Transverse colon (tissue), 4 donors: ENCODE measurements at regions not wholly inside any gene's neighbourhood (a gene's known extent, or its start where the extent isn't known, plus 50 kb on each side); places are given as distances from the start of the nearest gene placed in this dataset.

Source experiments
- DNase-seq: peaks from one replicate; pipeline ENCODE4 v3.0.0-alpha.2; 2019
- H3K27ac ChIP-seq, 4 donors: fragments of 200-600 bp; sonication (generic); 2 replicates each; pipeline ENCODE4 v1.5.1; 2016 to 2018; ENCODE audit warnings: inconsistent platforms in 4 of 4
- H3K27me3 ChIP-seq: fragments of 200-600 bp; sonication (generic); 2 replicates; pipeline ENCODE4 v1.5.1; 2017; ENCODE audit warnings: inconsistent platforms
- H3K36me3 ChIP-seq, 4 donors: fragments of 200-600 bp; sonication (generic); 2 replicates each; pipeline ENCODE4 v1.5.1; 2017 to 2019; ENCODE audit warnings: inconsistent platforms in 4 of 4
- H3K4me1 ChIP-seq, 4 donors: fragments of 200-600 bp; sonication (generic); 2 replicates each; pipeline ENCODE4 v1.5.1; 2017 to 2020; ENCODE audit warnings: inconsistent platforms in 4 of 4
- H3K4me3 ChIP-seq, 4 donors: fragments of 200-600 bp; sonication (generic); 1 replicate in 1 of 4; 2 replicates in 3 of 4; pipeline versions ENCODE4 v1.5.1 to v1.6.1; 2017 to 2019; ENCODE audit warnings: inconsistent platforms in 4 of 4
- H3K9me3 ChIP-seq, 2 donors: fragments of 200-600 bp; sonication (generic); 2 replicates each; pipeline ENCODE4 v1.5.1; 2017 to 2019; ENCODE audit warnings: inconsistent platforms in 2 of 2
- EP300 ChIP-seq: sonication (generic); formaldehyde crosslinking; IDR thresholded peaks from one replicate; pipeline ENCODE4 v1.6.1; 2017; ENCODE audit warnings: antibody characterized with exemption, low read depth
- POLR2A ChIP-seq: fragments of 450-650 bp; IDR thresholded peaks from one replicate; pipeline ENCODE4 v1.6.1; 2016; ENCODE audit warnings: antibody characterized with exemption, mild to moderate bottlenecking, moderate library complexity
- POLR2AphosphoS5 ChIP-seq, 3 donors: sonication (generic); formaldehyde crosslinking; IDR thresholded peaks; one replicate each; pipeline ENCODE4 v1.6.1; 2016; ENCODE audit warnings: antibody characterized with exemption in 3 of 3
- WGBS, 2 donors: methylation state at CpG; one replicate each; pipeline ENCODE4 v1.1.5; 2018; ENCODE audit warnings: low coverage in 1 of 2; 5-methylcytosine and 5-hydroxymethylcytosine counted together
- in situ Hi-C, 4 donors: fragments of 200-750 bp; cut with MboI; loops; one replicate each; pipeline versions ENCODE4 v1.15.0 to v1.15.1; 2017; ENCODE audit warnings: low sequenced_read_pairs in 3 of 4, low pct_ligation_motif_present in 1 of 4, low pct_unique_long_range_greater_than_20kb in 1 of 4
- intact Hi-C: fragments of 100-400 bp; cut with DNase I; formaldehyde crosslinking; loops from one replicate; pipeline ENCODE4 v1.15.1; 2023; ENCODE audit warnings: low total_unique reads
- TF ChIP-seq, protein P1 (sequence below), 5 experiments: fragments of 200-600 bp in 3 of 5; fragments of 450-650 bp in 2 of 5; sonication (generic) in 3 of 5; IDR thresholded peaks; 1 replicate in 2 of 5; 2 replicates in 3 of 5; pipeline ENCODE4 v1.5.1; 2016 to 2017; ENCODE audit warnings: antibody characterized with exemption in 5 of 5, inconsistent platforms in 3 of 5, mild to moderate bottlenecking in 2 of 5, moderate library complexity in 1 of 5

DNA sequence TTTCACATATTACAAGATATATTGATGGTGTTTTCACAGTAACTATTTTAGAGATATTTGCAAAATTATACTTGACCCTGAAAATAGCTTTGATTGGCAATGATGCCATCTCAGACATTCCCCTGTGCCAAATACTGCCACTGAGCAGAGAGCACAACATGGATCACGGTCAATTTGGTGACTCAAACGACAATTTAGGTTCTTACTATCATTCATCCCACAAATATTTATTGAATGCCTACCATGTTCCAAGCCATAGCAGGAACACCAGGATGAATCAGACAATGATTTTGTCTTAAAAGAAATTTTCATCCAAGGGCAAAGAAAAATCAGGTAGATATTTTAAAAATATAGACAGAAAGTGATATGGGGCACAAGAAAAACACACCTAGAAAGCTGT, 153.2 kb upstream of the ADO start:
- no peak overlapping the region for H3K4me3 ChIP-seq
- H3K27me3 ChIP-seq = no peaks in the 10 kb centered on the region
- no peaks in the 10 kb centered on the region for H3K4me1 ChIP-seq
- WGBS, 2 donors = 57 to 86% methylated on average over 2 of the region's 2 CpGs
- H3K9me3 ChIP-seq = no peaks in the 10 kb centered on the region
- DNase-seq = no peak
- intact Hi-C loops = no loop called here
- no peaks in the 10 kb centered on the region for H3K36me3 ChIP-seq
- in situ Hi-C loops = no loop called here
- H3K27ac ChIP-seq = no peak overlapping the region
- TF ChIP-seq EP300 (no peak), POLR2A (no peak), POLR2AphosphoS5 (IDR thresholded peaks at IDR 0.05) (no peak)
- TF ChIP-seq, protein P1, sequence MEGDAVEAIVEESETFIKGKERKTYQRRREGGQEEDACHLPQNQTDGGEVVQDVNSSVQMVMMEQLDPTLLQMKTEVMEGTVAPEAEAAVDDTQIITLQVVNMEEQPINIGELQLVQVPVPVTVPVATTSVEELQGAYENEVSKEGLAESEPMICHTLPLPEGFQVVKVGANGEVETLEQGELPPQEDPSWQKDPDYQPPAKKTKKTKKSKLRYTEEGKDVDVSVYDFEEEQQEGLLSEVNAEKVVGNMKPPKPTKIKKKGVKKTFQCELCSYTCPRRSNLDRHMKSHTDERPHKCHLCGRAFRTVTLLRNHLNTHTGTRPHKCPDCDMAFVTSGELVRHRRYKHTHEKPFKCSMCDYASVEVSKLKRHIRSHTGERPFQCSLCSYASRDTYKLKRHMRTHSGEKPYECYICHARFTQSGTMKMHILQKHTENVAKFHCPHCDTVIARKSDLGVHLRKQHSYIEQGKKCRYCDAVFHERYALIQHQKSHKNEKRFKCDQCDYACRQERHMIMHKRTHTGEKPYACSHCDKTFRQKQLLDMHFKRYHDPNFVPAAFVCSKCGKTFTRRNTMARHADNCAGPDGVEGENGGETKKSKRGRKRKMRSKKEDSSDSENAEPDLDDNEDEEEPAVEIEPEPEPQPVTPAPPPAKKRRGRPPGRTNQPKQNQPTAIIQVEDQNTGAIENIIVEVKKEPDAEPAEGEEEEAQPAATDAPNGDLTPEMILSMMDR (IDR thresholded peaks at IDR 0.05) = no peak

DNA sequence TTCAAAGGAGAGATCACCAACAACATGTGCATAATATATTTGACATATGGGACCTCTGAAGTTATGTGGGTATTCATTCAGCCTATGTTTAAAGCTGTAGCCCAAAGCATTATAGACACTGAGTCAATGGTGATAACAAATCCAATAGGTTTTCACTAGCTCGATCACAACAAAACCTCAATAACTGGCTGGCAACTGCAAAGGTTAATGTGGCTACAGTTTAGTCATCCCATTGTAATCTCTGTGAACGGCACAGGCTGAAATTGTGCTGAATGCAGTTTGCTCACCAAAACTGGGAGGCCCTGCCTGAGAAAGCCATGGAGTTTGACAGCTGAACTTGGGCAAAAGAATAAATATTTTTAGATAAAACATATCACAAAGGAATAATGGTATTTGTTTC, 152.4 kb upstream of the ADO start:
- Histone ChIP-seq H3K36me3 (no peaks in the 10 kb centered on the region), H3K27ac (no peak overlapping the region), H3K4me3 (no peak overlapping the region), H3K9me3 (no peaks in the 10 kb centered on the region), H3K27me3 (no peaks in the 10 kb centered on the region), H3K4me1 (no peaks in the 10 kb centered on the region)
- intact Hi-C loops = no loop called here
- 70% methylated on average over 2 of the region's 2 CpGs; no CpG with 5 or more reads in 1 of the 2 donors for WGBS, 2 donors
- no peak for DNase-seq
- TF ChIP-seq EP300 (no peak), POLR2AphosphoS5 (IDR thresholded peaks at IDR 0.05) (no peak), POLR2A (no peak)
- TF ChIP-seq, protein P1 (IDR thresholded peaks at IDR 0.05) = no peak
- in situ Hi-C loops = no loop called here

DNA sequence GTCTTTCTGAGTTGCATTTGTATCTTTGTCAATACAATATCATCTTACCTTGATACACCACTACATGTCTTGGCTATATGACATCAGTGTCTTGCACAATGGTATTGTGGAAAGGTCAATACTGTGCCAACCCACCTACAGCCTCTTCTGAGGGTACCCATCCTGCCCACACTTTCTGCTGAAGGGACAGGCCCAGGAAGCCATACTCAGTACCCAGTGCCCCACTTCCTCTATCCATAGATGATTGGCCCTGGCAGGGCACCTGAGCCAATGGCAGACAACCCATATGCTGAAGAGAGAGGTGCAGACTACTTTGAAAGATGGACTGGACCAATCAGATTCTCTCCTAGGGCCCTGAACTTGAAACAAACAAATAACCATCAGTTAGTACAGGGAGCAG, 152.0 kb upstream of the ADO start:
- no peaks in the 10 kb centered on the region for H3K9me3 ChIP-seq
- H3K4me1 ChIP-seq = no peaks in the 10 kb centered on the region
- no peaks in the 10 kb centered on the region for H3K36me3 ChIP-seq
- H3K4me3 ChIP-seq = no peak overlapping the region
- no peak for TF ChIP-seq EP300
- no peak for TF ChIP-seq POLR2A
- TF ChIP-seq, protein P1 (IDR thresholded peaks at IDR 0.05) = no peak
- TF ChIP-seq POLR2AphosphoS5 (IDR thresholded peaks at IDR 0.05) = no peak
- in situ Hi-C loops = no loop called here
- intact Hi-C loops = no loop called here
- DNase-seq = no peak
- H3K27me3 ChIP-seq = no peaks in the 10 kb centered on the region
- H3K27ac ChIP-seq = no peak overlapping the region

DNA sequence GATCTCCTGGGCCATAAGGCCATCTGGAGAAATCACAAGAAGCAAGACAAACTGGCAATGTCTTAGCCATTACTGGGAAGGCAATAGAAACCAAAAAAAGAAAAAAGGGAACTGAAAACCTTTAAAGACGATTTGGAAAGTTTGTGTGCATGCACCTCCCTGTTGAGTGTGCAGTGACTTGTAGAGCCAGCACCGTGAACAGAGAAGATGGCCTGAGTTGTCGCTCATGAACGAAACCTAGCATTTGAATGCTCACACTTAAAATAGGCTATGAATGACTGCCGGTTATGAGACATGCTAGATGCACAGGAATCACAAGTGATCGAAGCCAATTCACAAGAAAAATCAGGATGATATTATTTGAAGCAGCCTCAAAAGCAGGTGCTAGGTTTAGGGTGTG, 151.3 kb upstream of the ADO start:
- Histone ChIP-seq H3K27me3 (no peaks in the 10 kb centered on the region), H3K4me1 (no peaks in the 10 kb centered on the region), H3K27ac (no peak overlapping the region), H3K9me3 (no peaks in the 10 kb centered on the region), H3K4me3 (no peak overlapping the region), H3K36me3 (no peaks in the 10 kb centered on the region)
- in situ Hi-C loops = no loop called here
- DNase-seq = peak; percentile 32
- TF ChIP-seq, protein P1 (IDR thresholded peaks at IDR 0.05) = no peak
- TF ChIP-seq POLR2AphosphoS5 (IDR thresholded peaks at IDR 0.05) (no peak), EP300 (no peak), POLR2A (no peak)
- intact Hi-C loops = no loop called here
- 78 to 81% methylated on average over 6 of the region's 6 CpGs for WGBS, 2 donors
